Epithelial cell of esophagus (primary cell): ENCODE measurements at regions not wholly inside any gene's neighbourhood (a gene's known extent, or its start where the extent isn't known, plus 50 kb on each side); places are given as distances from the start of the nearest gene placed in this dataset.
"Not testable (repeated sequence)": the region's sequence is repeated elsewhere in the genome, so short reads cannot be mapped to it uniquely, and the experiment has no call there.

Experiments
- DNase-seq: peaks from one replicate; pipeline ENCODE4 v3.0.0; 2010; ENCODE audit warnings: low read depth
- H3K4me3 ChIP-seq: 2 replicates; pipeline ENCODE4 v1.5.1; 2011; ENCODE audit warnings: mild to moderate bottlenecking, low read length, control low read depth
- TF ChIP-seq, protein P1 (sequence below): IDR thresholded peaks from 2 replicates; pipeline ENCODE4 v1.5.1; 2011; ENCODE audit warnings: low read depth, mild to moderate bottlenecking, low read length, control low read depth, inconsistent platforms; ENCODE audit not compliant: insufficient read depth; ENCODE audit errors: missing control alignments

DNA sequence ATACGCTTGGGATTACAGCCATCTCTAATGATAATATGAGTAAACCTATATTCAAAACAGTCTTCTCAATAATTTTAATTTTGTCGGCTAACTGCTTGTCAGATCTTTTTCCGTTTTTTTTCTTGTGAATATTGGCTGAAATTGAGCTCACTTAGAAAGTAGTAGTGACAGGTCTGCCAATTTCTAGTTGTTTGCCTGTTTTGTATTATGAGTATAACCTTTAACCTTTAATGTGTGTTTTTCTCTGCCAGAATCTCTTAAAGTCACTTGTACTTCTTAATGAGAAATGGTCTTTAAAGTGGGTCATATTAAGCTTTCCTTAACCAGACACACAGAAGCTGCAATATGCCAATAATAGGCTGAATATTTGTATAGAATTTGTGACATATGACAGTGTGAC lies 511.0 kb downstream of the CSNK1G3 start:
- no peak for DNase-seq
- no peak overlapping the region for H3K4me3 ChIP-seq

DNA sequence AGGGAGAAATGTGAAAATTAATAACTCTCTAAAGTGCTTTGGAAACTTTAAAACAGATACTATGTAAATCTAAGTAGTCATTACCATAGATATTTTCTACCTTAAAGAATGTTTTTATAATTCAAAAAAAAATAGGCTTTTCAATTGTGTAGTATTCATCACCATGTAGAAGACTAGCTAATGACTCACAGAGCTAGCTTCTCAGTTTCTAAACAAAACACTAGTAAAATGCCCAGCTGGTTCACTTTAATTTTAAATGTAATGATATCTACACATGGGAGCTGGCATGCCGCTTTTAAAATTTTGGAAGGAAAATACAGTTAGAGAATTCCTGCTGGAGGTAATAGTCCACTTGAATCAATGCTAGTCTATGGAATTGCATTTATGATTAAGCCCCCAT lies 509.8 kb downstream of the CSNK1G3 start:
- no peak overlapping the region for H3K4me3 ChIP-seq
- DNase-seq, result no peak
- TF ChIP-seq, protein P1, sequence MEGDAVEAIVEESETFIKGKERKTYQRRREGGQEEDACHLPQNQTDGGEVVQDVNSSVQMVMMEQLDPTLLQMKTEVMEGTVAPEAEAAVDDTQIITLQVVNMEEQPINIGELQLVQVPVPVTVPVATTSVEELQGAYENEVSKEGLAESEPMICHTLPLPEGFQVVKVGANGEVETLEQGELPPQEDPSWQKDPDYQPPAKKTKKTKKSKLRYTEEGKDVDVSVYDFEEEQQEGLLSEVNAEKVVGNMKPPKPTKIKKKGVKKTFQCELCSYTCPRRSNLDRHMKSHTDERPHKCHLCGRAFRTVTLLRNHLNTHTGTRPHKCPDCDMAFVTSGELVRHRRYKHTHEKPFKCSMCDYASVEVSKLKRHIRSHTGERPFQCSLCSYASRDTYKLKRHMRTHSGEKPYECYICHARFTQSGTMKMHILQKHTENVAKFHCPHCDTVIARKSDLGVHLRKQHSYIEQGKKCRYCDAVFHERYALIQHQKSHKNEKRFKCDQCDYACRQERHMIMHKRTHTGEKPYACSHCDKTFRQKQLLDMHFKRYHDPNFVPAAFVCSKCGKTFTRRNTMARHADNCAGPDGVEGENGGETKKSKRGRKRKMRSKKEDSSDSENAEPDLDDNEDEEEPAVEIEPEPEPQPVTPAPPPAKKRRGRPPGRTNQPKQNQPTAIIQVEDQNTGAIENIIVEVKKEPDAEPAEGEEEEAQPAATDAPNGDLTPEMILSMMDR, result no peak

More for the DNA sequence above, 511.0 kb downstream of the CSNK1G3 start:
- TF ChIP-seq, protein P1, result no peak

DNA sequence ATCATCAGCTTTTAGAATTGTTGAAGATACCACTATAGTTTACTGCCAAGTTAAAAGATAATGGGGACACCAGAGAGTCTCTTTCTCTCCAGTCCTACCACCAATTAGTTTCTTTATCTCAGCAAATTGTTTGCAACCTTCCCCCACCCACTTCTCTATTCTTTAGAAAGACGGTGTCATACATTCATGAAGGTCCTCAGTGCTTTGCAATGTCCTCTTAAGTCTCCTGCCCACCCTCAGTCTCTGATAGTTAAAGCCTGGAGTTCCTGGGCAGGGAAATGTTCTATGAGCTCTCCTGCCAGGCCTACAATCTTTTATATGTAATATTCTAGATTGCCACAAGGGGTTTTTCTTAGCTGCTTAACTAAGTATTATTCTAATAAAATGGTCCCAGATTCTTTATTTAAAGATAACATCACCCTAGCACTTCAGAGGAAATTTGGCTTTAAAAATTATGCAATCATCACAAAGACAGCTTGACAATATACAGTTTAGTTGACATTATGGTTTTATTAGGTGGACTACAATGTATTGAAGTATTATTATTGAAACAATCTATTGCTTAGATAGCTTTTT lies 509.2 kb downstream of the CSNK1G3 start:
- DNase-seq, result no peak
- TF ChIP-seq, protein P1, result no peak
- H3K4me3 ChIP-seq, result no peak overlapping the region

GRCh38 chr5:124017321-124017720 lies 505.3 kb downstream of the CSNK1G3 start:
- H3K4me3 ChIP-seq, DNase-seq: not testable (repeated sequence)

GRCh38 chr5:124007675-124008398 lies 495.9 kb downstream of the CSNK1G3 start:
- H3K4me3 ChIP-seq, result no peak overlapping the region
- DNase-seq, result peak; percentile 6
- TF ChIP-seq, protein P1, result no peak

- no peak for DNase-seq
- no peak overlapping the region for H3K4me3 ChIP-seq
- TF ChIP-seq, protein P1, result no peak
Measured at GRCh38 chr5:124001036-124001615, 489.1 kb downstream of the CSNK1G3 start.

- no peak overlapping the region for H3K4me3 ChIP-seq
- TF ChIP-seq, protein P1, result no peak
- DNase-seq, result no peak
Measured at GRCh38 chr5:124000538-124000937, 488.6 kb downstream of the CSNK1G3 start.
